SIG-M5 treated with dmso at 0.1 percent for 504 hours (cell line): ENCODE measurements at regions not wholly inside any gene's neighbourhood (a gene's known extent, or its start where the extent isn't known, plus 50 kb on each side); places are given as distances from the start of the nearest gene placed in this dataset.
"Not testable (repeated sequence)": the region's sequence is repeated elsewhere in the genome, so short reads cannot be mapped to it uniquely, and the experiment has no call there.

ENCODE experiments used
- DNase-seq: peaks from one replicate; lab custom pipeline; 2025; ENCODE audit not compliant: unreplicated experiment; lab: John Stamatoyannopoulos, UW

- DNase-seq = no peak
Measured at GRCh38 chr5:4613440-4613839, 526.7 kb upstream of the ADAMTS16 start.

GRCh38 chr5:4614088-4614487, 526.0 kb upstream of the ADAMTS16 start:
- DNase-seq = no peak

- DNase-seq = not testable (repeated sequence)
Measured at GRCh38 chr5:4615369-4615768, 524.8 kb upstream of the ADAMTS16 start.

GRCh38 chr5:4625206-4625896, 514.8 kb upstream of the ADAMTS16 start:
- no peak for DNase-seq

GRCh38 chr5:4627131-4627530, 513.0 kb upstream of the ADAMTS16 start:
- no peak for DNase-seq

- no peak for DNase-seq
Measured at GRCh38 chr5:4627929-4628328, 512.2 kb upstream of the ADAMTS16 start.

GRCh38 chr5:4628645-4629385, 511.3 kb upstream of the ADAMTS16 start:
- DNase-seq = no peak

- DNase-seq = no peak
Measured at GRCh38 chr5:4630031-4630430, 510.1 kb upstream of the ADAMTS16 start.

- no peak for DNase-seq
Measured at GRCh38 chr5:4634342-4634741, 505.8 kb upstream of the ADAMTS16 start.

- DNase-seq = no peak
Measured at GRCh38 chr5:4636378-4636777, 503.8 kb upstream of the ADAMTS16 start.

- DNase-seq = no peak
Measured at GRCh38 chr5:4639946-4640345, 500.2 kb upstream of the ADAMTS16 start.

- DNase-seq = no peak
Measured at GRCh38 chr5:4640795-4641194, 499.3 kb upstream of the ADAMTS16 start.

GRCh38 chr5:4642525-4642924, 497.6 kb upstream of the ADAMTS16 start:
- DNase-seq = no peak

- no peak for DNase-seq
Measured at GRCh38 chr5:4643190-4643589, 496.9 kb upstream of the ADAMTS16 start.

- DNase-seq = no peak
Measured at GRCh38 chr5:4643960-4644359, 496.2 kb upstream of the ADAMTS16 start.

GRCh38 chr5:4646715-4647375, 493.3 kb upstream of the ADAMTS16 start:
- DNase-seq = no peak

GRCh38 chr5:4647955-4648354, 492.2 kb upstream of the ADAMTS16 start:
- DNase-seq = no peak

GRCh38 chr5:4651806-4652565, 488.1 kb upstream of the ADAMTS16 start:
- DNase-seq = no peak

GRCh38 chr5:4653475-4653874, 486.7 kb upstream of the ADAMTS16 start:
- DNase-seq = no peak

- no peak for DNase-seq
Measured at GRCh38 chr5:4659851-4660250, 480.3 kb upstream of the ADAMTS16 start.

GRCh38 chr5:4661326-4661725, 478.8 kb upstream of the ADAMTS16 start:
- no peak for DNase-seq
